ENCODE measurements at regions not wholly inside any gene's neighbourhood (a gene's known extent, or its start where the extent isn't known, plus 50 kb on each side); places are given as distances from the start of the nearest gene placed in this dataset.

DNA sequence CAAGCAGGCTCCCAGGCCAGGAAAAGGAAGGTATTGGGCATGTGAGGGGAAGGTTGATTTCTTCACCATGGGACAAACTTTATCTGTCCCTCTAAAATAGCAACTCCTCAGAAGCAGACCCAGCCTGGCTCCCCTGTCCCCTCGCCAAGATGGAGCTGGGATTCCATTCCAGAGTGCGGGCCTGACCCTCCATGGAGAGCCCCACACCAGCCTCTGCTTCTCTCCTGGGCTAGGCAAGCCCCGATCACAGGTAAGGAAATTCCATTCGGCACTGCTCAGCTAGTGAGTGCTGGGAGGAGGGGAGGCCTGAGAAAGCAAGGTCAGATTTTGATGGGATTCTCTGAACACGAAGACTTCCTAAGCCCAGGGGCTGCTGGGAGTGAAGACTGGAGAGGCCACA lies 98.4 kb downstream of the EFNB1 start:
- DNase-seq (ENCODE audit: low spot score) = no peak

DNA sequence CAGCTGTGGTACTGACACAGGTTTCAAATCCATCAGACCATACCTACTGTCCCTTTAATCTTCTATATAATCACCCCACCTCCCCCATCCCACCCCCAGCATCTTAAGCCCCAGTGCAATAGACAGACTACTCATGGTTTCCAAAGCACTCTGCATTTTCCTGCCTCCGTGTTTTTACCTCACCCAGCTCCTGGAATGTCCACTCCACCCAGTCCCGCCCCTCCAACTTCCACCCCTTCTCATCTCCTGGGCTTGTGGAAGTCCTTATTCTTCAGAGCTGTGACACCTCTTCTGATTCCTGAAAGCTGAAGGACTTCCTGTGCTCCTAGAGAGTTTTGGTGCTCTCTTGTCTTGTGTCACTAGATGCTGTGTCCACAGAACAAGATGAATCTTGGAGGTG lies 94.3 kb downstream of the EFNB1 start:
- no peak for DNase-seq (ENCODE audit: low spot score)

DNA sequence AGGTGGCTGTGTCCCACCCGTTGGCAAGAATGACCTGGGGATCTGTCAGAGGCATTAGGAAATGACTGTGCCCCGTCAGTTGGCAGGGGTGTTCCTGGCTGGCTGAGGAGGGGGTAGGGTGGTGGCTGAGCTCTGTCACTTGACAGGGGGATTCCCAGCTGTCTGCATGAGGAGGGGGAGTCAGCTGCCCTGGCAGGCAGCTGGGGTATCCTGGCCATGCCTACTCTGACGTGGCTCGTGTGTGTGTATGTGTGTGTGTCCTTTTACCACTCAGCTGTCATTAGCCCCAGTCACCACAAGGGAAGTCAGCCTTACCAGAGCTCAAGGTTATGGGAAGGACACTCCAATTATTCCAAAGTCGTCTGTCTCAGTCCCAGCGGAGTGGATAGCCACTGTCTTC lies 93.2 kb downstream of the EFNB1 start:
- no peak for DNase-seq (ENCODE audit: low spot score)

DNA sequence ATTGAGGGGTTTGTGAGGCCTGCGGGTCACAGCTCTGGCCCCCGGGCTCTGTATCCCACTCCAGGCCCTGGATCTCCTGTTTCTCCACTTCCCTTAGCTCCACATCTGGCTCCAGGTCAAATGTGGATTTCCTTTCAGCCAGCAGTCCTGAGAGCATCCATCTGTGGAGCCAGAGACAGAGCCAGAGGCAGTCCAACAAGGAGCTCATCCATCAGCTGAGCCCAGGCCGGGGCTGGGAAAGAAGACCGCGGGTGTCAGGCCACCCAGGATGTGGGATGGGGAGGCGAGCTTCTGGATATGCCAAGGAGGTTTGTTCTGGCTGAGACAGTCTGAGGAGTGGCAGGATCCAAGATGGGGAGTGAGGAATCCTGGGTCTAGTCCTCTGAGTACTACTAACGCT lies 91.7 kb downstream of the EFNB1 start:
- DNase-seq (ENCODE audit: low spot score) = no peak

DNA sequence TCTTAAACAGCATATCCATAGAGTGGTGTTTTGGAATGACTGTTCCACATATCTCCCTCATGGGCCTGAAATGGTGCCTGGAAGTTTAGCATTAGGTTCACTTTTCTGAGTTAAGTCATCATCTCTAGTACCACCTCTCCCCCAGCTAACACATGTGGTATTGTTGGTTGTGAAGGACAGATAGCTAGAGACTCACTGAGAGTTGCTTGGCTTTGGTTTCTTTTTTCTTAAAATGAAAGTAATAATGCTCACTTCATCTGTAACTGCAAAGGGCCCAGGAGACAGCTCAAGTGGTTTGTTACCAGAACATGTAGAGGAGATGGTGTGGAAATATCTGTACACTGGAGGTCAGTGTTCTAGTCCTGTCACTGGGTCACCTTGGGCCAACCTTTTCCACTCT lies 90.9 kb downstream of the EFNB1 start:
- DNase-seq (ENCODE audit: low spot score) = no peak

DNA sequence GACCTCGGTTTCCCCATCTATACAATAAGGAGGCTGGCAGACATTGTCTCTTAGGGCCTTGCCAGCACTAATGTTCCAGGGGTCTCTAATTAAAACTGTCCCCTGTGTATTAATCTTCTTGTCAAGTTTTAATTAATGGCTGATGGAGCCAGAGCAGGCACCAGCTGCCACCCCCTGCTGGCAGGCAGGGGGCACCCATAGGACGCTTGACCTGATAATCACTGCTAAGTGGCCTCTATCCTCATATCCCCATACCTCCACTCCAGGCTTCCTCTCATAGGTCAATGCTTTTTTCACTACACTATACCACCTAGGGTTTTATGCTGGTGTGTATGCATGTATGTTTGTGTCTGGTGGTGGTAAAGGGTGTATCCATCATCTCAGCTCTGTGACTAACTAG lies 89.4 kb downstream of the EFNB1 start:
- DNase-seq (ENCODE audit: low spot score) = no peak

DNA sequence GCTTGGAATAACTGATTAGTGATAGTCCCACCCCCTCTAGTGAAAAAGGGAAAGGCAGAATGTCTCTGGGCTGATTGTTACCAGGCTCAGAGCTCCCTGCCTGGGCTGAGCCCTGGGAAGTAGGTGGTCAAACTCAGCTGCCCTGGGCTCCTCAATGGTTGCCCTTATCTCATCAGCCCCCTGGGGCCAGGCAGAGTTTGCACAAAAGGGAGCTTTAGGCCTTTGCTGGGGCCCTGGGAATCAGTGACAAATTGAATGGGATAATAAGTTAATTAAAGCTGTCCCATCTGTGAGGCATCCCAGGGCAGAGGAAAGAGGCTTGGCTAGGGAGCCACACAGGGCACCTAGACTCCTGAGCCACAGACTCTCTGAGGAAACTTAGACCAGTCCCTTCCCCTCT lies 89.0 kb downstream of the EFNB1 start:
- no peak for DNase-seq (ENCODE audit: low spot score)

DNA sequence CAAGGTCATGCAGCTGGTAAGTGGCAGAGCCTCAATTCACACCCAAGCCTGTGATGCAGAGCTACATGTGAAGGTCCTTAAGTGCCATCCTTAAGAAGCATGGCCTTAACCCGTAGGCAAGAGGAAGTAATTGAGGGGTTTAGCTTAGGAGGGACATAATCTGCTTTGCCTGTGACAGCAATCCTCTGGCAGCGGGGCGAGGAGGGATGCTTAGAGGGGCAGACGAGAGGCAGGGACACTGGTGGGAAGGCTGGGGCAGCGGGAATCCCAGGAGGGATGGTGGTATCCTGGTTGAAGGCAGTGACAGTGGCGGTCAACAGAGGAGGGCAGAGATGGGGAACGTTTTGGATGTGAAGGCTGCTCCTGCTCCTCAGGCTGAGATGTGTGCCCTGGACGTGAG lies 88.1 kb downstream of the EFNB1 start:
- no peak for DNase-seq (ENCODE audit: low spot score)

DNA sequence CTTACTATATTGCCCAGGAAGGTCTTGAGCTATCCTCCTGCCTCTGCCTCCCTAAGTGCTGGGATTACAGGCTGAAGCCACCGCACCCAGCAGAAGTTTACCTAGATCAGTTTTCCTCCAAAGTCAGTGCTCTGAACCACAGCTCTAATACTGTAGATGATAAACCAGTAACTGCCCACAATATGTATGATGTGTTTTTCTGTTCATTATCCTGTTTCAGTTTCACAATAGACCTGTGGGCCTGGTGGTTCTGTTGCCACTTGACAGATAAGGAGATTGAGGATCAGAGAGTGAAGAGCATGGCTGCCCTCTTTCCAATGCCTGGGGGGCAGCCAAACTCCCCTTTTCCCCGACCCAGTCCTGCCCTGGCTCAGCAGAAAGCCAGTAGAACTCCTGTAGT lies 87.0 kb downstream of the EFNB1 start:
- no peak for DNase-seq (ENCODE audit: low spot score)

DNA sequence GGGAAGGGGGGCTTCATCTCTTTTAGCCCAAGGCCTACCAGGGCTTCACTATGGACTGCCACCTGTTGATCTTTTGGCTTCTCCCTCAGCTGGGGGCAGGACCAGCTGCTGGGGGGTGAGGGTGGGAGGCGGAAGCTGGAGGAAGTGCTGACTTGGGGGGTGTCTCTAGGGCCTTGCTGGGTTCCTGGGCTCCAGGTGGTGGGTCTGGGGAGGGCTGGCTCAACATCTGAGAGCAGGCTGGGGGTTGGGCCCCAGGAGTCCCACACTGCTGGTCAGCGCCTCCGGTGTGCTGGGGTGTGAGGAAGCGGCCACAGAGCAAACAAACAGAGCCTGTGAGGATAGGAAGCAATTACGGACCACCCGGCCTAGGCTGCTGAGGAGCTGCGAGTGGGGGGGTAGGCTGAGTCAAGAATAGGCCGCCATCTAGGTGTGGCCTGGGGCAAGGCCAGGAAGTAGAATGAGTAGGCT lies 85.7 kb downstream of the EFNB1 start:
- DNase-seq (ENCODE audit: low spot score) = no peak

DNA sequence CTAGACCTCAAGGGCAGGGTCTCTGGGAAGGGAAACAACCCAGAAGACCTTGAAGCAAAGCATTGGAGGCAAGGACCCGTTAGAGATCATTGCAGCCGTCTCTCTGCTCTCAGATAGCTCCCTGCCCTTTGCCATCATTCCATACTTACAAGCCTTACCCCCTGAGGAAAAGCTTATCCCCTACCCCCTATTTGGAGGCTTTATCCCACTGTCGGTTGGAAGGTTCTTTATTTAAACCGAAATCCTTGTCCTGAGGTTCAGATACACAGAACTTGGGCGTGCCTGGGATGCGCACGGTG lies 84.4 kb downstream of the EFNB1 start:
- no peak for DNase-seq (ENCODE audit: low spot score)

DNA sequence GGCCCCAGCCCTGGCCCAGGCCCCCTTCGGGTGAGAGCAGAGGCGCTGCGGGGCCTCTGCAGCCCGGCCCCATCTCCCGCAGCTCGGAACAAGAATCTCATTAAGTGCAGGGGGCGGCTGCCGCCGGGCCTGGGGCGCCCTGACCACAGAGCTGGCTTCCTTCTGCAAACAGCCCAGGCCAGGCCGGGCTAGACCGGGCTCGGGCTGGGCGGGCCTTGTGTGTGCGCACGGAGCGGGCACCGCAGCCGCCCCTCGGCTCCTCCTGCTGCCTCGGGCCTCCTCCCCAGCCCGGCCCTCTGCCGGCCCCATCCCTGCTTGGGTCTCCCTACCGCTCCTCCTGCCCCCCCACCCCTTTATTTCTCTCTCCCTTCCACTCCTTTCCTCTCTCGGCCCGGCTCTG lies 83.3 kb downstream of the EFNB1 start:
- no peak for DNase-seq (ENCODE audit: low spot score)

DNA sequence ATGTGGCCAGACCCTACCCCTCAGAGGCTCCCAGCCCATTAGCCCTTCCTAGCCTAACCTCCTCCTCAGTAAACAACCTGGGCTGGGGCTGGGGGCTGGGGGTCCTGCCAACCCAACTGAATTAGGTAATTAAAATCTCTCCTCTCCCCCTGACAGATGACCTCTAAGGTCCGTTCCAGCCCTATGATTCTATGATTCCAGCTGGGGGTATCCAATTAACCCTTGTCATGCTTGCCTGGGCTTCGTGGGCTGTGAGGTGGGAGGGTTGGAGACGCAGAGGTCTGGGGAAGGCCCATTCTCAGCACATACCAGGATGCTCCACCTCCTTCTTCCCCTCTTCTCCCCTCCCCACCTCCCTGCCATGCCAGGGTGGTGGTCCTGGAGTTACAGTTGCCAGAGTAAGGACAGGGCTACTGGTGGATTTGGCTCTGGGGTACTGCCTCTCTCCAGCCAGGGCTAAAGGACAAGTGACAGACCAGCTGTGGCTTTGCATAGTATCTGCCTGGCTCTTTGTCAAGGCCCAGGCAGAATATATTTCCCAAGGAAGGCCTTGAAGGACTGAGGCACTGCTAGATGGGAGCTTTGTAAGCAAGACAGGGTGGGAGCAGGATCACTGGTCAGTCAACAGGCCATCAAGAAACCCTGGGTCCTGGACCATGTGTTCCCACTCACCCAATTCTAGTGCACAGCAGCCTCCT lies 82.1 kb downstream of the EFNB1 start:
- no peak for DNase-seq (ENCODE audit: low spot score)

DNA sequence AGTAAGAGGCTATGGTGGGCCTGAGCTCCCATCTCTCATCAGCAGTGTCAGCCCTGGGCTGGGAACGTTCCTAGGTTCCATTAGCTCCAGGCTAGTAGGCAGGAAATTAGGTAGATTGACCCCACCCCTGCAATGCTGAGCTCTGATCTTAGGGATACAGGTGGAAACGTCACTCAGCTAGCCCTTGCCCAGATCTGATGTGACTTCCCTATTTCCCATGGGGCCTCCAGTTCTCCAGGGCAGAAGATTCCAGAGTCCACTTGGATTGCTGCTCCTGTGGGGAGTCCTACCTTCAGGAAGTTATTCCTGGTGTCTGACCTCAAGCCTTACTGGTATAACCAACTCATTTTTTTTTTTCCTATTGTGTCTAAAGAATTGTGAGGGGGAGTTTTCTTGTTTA lies 81.1 kb downstream of the EFNB1 start:
- DNase-seq (ENCODE audit: low spot score) = no peak

DNA sequence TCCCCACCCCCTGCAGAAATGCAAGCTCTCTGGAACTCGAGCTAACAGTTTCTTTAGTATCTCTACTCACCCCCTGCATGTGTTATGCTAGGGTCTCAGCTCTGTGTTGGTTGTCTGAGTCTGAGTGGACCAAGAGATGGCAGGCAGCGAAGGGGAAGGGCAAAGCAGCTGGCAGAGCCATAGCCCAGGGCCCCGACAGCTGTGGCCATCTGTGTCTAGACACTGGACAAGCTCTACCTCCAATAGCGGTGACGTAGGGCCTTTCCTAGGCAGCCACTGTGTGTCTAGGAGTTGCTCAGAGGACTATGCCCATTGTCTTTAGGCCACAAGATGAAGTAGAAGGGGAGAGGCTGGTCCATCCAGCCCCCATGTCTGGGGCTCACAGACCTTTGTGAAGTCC lies 79.2 kb downstream of the EFNB1 start:
- no peak for DNase-seq (ENCODE audit: low spot score)

DNA sequence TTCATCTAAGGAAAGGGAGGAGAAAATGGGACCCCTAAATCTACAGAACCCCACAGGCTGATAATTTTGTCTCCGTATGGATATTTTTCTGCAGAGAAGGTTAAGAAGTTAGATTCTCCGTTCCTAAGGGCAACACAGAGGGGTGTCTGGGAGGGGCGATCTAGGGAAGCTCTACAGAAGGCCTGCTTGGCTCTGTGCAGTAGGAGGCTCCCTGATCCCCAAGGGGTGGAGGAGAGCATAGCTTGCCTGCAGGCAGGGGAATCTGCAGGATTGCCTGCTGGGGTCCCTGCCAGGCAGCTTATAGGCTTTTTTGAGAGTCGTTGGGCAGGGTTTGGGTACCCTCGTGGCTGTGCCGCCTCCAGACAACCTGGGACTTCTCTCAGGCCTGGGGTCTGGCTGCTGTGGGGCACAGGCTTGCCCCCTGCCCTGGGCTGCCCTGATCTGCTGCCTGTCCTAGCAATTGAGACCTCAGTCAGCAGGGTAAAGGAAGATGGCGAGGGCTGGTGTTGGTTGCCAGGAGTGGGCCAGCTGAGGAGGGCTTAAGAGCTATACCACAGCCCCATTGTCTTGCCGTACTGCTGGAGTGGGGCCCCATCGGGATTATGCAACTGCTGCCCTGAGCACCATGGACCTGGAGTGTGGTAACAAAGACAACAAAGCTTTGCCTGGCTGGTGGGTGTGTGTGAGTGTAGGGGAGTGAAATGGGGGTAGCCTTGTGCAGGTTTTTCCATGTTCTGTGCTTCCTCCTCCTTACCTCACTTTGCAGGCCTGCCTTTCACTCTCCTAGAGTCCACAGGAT lies 74.1 kb downstream of the EFNB1 start:
- DNase-seq (ENCODE audit: low spot score) = no peak

DNA sequence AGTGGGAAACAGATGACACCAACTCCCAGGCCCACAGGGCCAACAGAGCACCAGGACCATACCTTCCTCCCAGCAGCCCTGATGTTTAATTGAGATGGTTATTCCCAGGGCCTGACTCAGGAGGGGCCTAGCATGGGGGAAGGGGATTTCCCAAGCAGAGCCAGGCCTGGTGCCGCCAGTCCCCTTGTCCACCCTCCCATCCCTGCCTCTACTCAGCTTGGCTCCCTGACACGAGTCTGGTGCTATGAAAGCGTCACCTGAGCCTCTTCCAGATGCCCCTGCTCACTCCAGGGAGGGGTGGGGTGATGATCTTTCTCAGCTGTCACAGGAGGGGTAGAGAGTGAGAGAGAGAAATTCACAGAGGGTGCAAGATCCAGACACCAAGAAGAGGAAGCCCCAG lies 72.7 kb downstream of the EFNB1 start:
- no peak for DNase-seq (ENCODE audit: low spot score)

DNA sequence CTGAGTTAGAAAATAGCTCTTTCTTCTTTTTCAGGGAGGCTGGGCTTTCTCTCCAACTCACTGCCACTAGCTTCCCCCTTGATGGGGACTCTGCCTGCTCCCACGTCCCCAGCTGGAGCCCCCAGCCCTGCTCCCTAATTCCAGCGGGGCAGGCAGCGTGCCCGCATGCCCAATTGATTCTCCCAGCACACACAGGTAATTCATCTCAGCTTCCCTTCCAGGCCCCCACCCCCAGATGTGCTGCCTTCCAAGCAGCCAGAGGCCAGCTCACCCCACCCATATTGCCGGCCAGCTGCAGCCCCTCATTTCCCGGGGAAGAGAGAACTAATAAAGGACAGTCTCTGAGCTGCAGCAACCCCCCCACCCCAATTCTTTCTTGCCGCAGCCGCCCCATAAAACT lies 69.8 kb downstream of the EFNB1 start:
- DNase-seq (ENCODE audit: low spot score) = no peak

DNA sequence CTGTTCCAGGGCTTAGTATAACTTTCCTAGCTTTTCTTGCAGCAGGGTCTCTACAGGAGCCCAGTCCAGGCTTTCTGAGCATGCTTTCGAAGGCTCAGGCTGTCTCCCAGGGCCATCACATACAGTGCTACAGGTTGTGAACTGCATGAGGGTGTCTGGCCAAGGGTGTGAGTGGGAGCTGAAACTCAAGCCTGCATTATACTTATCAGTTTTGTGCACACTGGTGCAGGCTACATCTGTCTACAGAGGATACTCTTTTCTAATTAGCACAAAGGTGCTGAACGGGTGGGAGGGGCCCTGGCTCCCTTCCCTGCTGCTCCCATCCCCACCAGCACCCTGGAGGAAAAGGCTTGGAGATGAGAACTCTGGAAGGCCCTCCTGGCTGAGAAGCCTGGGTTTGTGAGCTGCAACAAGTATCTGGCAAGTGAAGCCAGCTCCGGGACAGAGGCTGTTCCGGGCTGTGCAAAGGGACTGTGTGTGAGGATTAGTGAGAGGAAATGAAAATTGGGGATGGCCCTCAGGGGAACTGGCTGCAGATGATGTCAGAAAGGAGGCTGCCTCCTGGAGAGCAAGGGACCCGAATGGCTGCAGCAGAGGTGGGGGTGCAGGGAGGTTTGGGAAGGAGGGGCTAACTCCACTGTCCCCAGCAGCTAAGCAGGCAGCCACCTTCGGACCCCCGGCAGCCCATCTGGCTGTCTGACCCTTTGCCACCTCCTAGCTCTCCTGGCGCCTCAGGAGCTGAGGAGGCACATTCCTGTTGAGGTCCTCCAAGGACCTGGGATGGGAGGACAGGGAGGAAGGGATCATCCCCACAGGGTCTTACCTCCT lies 68.5 kb downstream of the EFNB1 start:
- DNase-seq (ENCODE audit: low spot score) = no peak

DNA sequence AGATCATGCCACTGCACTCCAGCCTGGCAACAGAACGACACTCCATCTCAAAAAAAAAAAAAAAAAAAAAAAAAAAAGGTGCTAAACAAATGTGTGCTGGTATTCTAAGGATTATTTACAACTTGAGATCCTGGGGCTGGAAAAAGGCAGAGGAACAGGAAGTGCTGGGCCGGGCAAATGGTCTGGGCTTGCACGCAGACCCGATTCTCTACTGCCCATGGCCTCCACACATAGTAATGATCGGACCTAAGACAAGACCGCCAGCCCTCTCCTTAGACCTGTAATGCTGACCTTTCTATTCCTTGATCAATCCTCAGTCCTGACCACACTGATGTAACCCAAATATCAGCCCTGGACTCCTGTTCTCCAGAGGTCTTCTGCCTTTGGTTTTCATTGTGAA lies 67.8 kb downstream of the EFNB1 start:
- no peak for DNase-seq (ENCODE audit: low spot score)

DNA sequence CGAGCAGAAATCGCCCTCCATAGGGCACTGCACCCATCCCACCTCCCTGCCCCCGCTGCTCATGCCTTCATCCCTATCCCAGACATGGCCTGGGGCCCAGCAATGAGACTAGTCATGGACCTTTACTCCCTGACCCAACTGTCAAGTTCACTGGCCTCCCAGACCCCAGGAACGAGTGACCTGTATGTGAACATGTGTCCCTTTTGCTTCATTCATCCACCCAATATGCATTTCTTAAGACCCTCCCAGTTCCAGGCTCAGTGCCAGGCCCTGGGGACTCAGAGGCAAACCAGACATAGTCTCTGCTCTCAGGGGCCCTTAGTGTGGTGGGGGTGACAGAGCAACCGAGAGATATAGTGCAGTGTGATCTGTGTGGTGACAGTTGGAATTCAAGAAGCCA lies 67.0 kb downstream of the EFNB1 start:
- no peak for DNase-seq (ENCODE audit: low spot score)

DNA sequence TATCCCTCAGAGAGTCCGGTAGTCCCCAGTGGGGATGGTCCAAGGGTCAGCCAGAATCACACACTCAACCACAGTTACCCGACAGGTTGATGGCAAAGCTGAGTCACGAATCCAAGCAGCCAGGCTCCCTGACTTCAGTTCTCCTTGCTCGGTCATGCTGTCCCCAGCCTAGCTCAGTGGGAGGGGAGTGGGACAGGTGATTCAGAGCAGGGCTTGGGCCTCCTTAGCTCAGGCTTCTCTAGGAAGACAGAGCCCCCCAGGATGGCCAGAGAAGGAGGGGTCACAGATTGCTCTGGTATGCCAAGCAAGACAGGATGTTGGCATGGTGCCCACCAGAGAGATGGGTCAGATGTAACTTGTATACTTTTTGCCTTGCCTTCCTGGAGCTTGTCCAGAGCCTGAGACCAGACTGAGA lies 66.5 kb downstream of the EFNB1 start:
- DNase-seq (ENCODE audit: low spot score) = peak; percentile 15
